ENCODE measurements at regions not wholly inside any gene's neighbourhood (a gene's known extent, or its start where the extent isn't known, plus 50 kb on each side); places are given as distances from the start of the nearest gene placed in this dataset.
A peak's percentile ranks its signal among the peaks of the same experiment; 100 is the strongest.

DNA sequence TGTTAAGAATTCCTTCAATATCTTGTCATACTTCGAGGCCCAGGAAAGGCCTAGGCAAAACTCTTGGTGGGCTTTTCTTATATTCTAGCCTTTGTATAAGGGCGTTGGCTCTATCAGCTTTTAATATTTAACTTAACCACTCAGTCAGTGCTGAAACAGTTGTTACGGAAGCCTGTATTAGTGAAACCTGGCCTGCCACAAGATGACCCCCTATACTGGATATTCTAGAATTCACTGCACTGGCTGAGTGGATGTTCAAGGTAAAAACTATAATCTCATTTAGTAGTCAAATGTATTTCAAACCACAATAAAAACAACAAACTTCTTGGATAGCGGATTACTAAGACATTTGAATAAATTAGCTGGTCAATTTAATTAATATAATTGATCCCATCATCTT lies 91.7 kb upstream of the HNMT start:
- H3K4me3 ChIP-seq (ENCODE audit: low read depth, low read length), result no peak overlapping the region
- no peak for DNase-seq (ENCODE audit: low read depth)
- TF ChIP-seq, protein P1, sequence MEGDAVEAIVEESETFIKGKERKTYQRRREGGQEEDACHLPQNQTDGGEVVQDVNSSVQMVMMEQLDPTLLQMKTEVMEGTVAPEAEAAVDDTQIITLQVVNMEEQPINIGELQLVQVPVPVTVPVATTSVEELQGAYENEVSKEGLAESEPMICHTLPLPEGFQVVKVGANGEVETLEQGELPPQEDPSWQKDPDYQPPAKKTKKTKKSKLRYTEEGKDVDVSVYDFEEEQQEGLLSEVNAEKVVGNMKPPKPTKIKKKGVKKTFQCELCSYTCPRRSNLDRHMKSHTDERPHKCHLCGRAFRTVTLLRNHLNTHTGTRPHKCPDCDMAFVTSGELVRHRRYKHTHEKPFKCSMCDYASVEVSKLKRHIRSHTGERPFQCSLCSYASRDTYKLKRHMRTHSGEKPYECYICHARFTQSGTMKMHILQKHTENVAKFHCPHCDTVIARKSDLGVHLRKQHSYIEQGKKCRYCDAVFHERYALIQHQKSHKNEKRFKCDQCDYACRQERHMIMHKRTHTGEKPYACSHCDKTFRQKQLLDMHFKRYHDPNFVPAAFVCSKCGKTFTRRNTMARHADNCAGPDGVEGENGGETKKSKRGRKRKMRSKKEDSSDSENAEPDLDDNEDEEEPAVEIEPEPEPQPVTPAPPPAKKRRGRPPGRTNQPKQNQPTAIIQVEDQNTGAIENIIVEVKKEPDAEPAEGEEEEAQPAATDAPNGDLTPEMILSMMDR (conservative IDR thresholded peaks at IDR 0.05; ENCODE audit: low read depth, low read length), result no peak

DNA sequence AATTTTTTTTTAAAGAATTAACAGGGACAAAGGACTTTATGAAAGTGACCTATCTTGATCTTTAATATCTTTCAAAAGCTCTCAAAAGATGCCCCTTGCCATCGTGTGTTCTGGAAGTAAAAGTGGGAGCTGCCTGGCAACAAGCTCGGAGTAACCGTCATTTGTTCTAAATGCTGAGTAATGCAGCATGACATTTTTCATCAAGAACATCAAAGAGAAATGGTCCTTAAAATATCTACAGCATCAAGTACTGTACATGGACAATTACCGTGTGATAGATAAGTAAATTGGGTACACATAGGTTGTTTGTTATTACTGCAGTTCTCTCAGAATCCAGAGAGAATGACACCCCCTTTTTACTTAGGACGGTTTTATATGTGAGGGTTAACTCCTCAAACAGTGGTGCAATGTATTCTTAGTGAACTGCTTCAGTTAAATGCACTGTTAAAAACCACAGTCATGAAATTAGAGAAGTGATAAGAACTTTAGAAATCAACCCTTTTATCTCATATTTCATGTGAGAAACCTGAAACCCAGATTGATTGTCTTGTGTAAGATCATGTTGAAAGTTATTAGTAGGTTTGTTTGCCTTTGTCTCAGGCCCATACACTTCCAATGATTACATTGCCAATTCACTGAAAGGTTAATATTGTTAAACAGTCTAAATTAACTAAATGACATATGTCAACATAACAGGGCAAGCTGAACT lies 90.6 kb upstream of the HNMT start:
- TF ChIP-seq, protein P1 (conservative IDR thresholded peaks at IDR 0.05; ENCODE audit: low read depth, low read length), result no peak
- DNase-seq (ENCODE audit: low read depth), result no peak
- H3K4me3 ChIP-seq (ENCODE audit: low read depth, low read length), result no peak overlapping the region

GRCh38 chr2:137879121-137879520 lies 85.2 kb upstream of the HNMT start:
- DNase-seq (ENCODE audit: low read depth), result no peak
- TF ChIP-seq, protein P1 (conservative IDR thresholded peaks at IDR 0.05; ENCODE audit: low read depth, low read length), result no peak
- H3K4me3 ChIP-seq (ENCODE audit: low read depth, low read length), result no peak overlapping the region

DNA sequence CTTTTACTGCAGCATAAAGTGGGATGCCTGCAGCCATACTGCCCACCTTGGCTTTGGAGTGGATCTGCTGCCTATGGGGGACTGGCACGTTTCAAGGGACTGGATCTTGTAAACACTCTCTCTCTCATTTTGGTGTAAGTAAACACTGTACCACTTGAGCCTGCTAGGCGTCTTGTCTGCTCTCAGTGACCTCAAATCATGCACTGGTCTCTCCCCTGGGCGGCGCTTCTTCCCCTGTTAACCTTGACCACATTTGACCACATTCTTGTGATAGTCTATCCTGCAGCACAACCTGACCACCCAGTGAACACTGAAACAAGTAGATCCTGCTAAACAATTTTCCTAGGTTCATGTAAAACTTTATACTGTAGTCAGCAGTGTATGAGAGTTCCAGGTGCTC lies 82.6 kb upstream of the HNMT start:
- H3K4me3 ChIP-seq (ENCODE audit: low read depth, low read length), result no peak overlapping the region
- no peak for DNase-seq (ENCODE audit: low read depth)
- TF ChIP-seq, protein P1 (conservative IDR thresholded peaks at IDR 0.05; ENCODE audit: low read depth, low read length), result no peak

- H3K4me3 ChIP-seq (ENCODE audit: low read depth, low read length), result no peak overlapping the region
- DNase-seq (ENCODE audit: low read depth), result no peak
- TF ChIP-seq, protein P1 (conservative IDR thresholded peaks at IDR 0.05; ENCODE audit: low read depth, low read length), result peak; percentile 2
These were observed 78.0 kb upstream of the HNMT start for GRCh38 chr2:137886083-137886831.

DNA sequence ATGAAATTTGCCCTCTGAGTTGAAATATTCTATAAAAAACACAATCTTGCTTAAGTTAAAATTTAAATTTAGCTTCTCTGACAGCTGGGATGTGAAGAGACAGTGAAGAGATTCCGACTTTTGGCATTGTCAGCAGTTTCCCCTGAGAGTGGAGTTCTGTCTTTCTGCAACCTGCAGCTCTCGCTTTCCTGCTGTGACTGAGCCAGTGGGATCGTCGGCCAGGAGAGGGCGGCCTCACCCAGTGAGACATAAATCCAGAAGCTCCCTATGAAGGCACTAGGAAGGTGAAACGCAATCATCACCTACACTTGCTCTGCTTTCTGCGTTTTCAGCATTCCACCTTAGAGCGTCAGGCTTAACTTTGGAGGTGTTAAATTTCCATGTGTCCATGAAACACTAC lies 75.4 kb upstream of the HNMT start:
- TF ChIP-seq, protein P1 (conservative IDR thresholded peaks at IDR 0.05; ENCODE audit: low read depth, low read length), result peak; percentile 69
- peak; percentile 42 for DNase-seq (ENCODE audit: low read depth)
- no peak overlapping the region for H3K4me3 ChIP-seq (ENCODE audit: low read depth, low read length)

Data from choroid plexus epithelial cell (primary cell).